Forelimb muscle (tissue), 1 donor: ENCODE measurements at regions not wholly inside any gene's neighbourhood (a gene's known extent, or its start where the extent isn't known, plus 50 kb on each side); places are given as distances from the start of the nearest gene placed in this dataset.
"Not testable (repeated sequence)": the region's sequence is repeated elsewhere in the genome, so short reads cannot be mapped to it uniquely, and the experiment has no call there.

Experiments used
- DNase-seq: peaks from one replicate; pipeline ENCODE4 v3.0.0-alpha.2; 2013; ENCODE audit warnings: low read depth

DNA sequence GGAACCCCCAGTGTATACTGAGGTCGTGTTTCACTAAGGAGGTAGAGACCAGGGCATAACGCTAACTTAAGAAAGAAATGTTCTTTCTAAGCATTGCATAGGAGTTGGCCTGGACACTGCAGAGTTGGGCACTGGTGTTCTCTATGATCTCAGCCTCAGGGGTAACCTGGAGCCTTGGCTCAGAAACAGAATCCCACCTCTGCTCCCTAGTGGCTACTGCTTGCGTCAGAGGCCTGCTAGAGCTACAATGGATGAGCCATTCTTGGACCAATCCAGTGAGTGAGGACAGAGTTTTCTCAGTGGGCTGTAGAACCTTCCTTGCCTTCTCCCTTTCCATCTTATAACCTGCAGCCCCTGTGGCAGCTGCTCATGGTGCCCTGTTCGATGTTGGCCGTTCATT is 324.4 kb upstream of the CELF4 start:
- no peak for DNase-seq

DNA sequence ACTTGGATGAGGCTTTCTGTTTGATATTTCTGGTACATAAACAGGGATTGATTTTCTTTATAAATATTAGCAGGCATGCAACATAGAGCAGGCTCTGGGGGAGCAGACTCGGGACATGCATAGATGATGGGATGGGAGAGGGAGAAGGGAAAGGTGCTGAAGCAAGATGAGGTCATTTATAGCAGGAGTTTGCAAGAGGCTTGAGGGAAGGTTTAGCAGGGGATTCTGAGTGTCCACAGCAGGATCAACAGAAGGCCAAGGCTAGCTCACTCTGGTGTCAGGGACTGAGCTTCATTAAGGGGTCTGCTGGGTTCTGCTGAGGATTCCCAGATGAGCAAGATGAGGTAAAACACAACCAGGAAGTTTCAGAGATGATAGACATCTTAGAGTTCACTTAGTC is 309.1 kb upstream of the CELF4 start:
- DNase-seq: no peak

DNA sequence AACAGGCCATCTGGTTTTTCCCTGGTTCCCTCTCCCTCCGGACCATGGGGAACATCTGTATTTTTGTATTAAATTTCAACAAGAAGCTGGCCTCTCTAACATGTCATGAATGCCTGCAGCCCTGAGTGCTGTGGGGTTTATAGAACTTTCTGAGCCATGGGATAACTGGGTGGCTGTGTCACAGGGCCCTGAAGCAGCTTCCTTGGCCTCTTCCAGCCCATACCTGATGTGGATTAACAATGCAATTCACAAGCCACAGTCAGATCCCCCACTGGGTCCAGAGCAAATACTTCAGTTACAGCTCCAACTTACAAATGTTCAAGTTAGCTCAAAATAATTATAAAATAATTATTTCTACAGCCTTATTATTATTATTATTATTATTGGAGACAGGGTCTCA is 307.8 kb upstream of the CELF4 start:
- no peak for DNase-seq

DNA sequence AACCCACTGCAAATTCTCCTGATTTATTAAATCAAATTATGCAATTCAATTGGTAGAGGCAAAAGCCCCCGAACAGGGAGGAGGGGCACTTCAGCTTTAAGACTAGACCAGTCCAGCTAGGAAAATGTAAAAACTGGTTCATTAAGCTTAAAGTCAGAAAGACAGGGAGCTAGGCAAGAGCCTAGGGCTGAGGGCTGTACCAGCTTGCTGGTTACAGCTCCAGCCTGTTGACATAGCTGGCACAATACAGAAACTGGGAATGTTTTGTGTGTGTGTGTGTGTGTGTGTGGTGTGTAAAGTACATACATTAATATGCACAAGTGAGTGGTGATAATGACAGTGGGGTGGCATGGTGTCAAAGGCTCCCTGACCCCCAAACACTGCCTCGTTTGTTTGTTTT is 307.0 kb upstream of the CELF4 start:
- no peak for DNase-seq

DNA sequence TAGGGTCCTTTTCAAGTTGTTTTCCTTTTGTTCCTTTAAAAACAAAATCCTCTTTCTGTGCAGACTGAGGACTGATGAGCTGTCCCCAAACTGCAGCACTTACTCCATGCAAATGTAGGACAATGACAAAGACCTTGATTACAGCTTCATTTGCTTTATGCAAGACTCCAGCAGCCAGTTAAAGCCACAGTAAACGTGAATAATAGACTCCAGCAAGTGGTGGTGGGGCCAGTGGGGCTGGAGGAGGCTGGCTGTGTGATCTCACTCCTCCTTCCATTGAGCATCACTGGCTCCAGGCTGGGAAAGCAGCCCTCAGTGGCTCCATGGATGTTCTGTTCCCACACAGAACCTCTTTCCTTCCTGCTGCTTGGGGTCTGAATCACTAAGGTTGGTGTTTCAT is 306.0 kb upstream of the CELF4 start:
- DNase-seq: no peak

DNA sequence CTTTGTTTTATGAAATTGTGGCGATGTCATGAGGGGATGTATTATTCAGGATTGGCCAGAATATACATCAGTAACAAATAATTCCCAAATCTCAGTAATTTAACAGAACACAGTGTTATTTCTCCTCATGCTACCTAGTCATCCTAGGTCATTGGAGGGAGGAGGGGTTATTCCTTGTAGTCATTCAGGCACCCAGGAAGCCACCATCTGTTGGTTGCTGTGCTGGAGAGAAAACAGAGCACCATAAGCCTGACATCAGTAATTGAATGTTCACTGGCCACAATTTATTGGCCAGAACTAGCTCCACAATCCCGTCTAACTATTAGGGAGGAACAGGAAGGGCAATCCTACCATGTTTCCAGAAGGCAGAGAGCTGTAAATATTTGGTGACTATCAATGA is 303.5 kb upstream of the CELF4 start:
- DNase-seq: no peak

DNA sequence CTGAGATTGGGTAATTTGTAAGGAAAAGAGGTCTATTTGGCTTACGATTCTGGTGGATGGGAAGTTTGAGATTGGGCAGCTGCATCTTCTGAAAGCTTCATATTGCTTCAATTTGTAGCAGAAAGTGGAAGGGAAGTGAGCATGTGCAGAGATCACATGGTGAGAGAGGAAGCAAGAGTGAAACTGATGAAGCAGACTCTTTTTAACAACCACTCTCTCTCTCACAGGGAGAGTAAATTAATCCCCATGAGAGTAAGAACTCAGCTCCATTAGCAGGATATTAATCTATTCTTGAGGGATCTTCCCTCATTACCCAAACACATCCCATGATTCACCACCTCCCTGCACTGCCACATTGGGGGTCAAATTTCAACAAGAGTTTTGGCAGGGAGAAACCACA is 298.5 kb upstream of the CELF4 start:
- DNase-seq: no peak

DNA sequence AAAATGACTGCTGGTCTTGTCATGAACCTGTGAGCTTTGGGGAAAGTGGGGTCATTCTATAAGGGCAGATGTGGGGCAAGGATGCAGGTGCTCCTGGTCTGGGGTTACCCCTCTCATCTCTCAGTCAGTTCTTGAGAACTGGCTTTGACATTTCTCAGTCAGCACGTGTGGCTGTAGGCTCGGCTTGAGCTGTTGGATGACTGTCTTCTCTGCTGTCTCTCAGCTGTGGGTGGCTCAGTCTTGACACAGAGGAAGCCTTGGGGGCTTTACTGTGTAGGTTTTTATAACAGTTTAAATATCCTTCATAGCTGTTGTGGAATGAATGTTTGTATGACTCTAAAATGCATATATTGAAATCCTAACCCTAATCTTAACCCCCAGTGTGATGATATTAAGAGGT is 296.4 kb upstream of the CELF4 start:
- DNase-seq: no peak

DNA sequence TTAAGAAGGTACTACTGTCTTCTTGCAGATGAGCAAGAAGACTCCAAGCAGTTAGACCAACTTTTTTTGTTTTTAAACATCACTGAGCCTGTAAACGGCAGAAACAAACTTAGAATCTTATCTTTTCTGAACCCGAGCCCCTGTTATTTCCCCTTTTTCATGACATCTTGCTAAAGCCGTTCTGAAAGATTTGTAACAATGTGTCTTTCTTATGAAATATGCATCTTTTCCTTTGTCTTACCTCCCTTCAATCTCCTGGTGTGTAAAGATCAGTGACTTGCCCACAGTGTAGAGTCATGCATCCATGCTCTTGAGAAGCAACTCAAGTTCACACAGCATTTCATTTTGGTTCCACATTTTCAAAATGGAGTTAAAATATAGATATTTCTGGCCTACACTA is 288.8 kb upstream of the CELF4 start:
- no peak for DNase-seq

DNA sequence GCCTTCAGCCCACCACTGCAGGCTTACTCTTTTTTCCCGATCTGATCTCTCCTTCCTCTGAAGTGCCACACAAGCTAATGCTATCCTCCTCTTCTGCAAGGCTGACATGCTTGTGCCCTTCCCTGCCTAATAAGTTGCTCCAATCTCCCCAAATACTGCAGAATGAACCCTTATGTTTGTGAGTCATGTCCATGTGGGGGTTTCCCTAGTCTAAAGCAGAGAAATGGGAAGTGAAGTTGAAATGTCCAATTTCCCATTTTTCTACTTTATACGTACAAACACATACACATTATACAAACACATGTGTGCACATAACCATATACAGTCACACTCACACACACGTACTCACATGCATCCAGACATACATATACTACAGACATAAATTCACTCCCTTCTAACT is 288.1 kb upstream of the CELF4 start:
- DNase-seq: no peak

DNA sequence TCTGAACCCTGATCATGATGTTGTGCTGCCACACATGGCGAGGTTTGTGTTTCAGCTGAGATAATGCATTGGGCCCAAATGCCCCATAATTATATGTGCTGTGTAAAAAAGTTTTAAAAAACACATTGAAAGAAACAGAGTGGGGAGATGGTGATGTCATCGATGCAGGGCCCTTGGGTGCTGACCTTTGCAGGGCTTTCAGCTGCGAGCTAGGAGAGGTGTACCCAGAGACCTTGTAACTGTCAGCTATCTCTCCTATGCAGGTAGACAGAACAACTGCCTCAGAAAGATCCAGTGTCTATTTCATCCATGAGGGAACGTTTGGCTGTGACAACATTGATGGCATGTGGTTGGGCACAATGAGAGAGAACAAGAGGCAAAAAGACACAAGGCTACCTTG is 286.9 kb upstream of the CELF4 start:
- no peak for DNase-seq

DNA sequence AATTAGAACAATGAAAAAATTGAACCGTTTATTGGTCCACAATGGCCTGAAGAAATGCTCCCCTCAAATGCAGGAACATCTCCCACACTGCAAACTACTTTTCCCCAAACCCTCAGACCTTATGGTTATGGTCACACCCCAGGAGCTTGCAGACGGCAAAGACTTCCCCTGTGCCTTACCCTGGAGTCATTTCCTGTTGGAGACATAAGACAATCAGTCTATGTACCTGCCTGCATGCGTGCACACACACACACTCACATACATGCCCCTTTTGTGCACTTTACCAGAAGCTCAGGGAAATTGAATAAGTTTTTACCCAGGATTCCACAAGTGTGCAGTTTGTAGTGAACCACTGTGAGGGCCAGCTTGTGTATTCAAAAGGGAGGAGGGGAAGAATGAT is 281.9 kb upstream of the CELF4 start:
- DNase-seq: no peak

DNA sequence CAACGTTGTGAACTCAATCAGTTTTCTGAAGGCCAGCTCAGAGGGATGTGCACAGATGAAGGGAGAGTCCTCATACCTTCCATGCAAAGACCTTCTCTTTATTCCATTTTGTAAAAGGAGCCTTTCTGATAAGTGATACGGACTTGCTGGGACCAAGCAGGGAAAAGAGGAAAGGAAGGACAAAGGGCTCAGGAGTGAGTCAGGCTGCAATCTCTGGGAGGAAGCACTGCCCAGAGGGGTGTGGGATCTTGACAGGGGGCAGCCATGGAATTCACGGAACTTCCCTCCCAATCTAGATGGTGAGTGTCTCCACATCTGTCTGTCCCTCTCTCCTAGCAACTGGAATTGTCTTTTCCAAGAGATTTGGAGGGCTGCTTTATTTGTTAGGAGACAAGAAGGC is 281.4 kb upstream of the CELF4 start:
- no peak for DNase-seq

DNA sequence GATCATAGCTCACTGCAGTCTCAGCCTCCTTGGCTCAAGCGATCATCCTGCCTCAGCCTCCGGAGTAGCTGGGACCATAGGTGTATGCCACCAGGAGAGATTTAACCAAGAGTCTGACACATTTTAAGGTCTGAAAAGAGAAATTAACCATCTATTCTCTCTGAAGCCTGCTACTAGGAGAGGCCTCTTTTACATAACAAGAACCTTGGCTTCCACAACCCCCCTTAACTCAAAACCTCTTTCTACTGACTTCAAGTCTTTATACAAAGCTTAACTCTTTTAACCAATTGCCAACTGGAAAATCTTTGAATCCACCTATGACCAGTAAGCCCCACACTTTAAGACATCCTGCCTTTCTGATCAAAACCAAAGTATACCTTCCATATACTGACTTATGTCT is 279.9 kb upstream of the CELF4 start:
- DNase-seq: no peak

DNA sequence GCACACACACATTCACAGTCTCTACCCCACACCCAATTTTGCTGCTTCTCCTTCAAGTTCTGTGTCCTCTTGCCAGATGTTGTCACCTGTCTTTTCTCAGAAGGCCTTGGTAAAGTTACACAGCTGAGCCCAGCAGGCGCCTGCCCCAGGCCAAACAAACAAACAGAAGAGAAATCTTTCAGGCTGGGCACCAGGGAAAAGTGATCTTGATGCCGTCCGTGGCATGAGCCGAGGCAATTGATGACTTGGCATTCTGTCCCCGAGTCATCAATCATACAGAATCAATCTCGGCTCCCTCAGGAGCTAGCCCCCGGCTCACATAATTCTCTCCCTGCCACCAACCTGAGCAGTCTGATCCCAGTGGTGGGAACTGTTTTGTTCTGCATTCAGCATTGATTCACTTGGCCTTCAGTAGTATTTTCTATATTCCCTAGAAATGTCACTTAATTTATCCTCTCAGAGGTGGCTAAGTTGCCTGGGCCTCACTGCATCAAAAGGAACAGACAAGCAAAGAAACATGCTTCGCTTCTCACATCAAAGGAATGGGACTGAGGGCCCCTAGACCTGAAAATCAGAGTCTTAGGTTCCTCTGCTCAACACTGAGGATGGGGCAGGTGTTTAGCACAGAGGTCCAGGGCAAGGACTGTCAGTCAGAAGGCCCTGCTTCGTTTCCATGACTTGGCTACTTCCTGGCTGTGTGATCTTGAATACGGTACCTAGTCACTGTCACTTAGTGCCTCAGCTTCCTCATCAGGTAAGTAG is 278.8 kb upstream of the CELF4 start:
- DNase-seq: no peak

DNA sequence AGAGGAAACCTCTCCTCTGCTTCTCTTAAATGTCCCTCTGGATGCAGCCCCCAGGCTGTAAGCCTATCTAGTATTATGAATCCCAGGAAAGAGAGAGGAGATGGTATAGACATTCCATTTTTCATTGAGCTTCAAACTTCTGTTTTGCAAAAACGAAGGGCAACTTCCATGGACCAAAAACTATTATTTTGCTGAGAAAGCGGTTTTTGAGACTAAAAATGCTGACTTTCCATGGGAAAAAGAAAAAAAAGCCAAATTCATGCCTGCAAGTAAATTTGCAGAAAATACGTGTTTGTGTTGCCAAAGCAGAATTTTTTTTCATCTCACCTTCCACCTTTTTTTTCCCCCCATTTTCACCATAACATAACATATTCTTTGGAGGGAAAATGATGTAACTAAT is 272.5 kb upstream of the CELF4 start:
- DNase-seq: no peak

DNA sequence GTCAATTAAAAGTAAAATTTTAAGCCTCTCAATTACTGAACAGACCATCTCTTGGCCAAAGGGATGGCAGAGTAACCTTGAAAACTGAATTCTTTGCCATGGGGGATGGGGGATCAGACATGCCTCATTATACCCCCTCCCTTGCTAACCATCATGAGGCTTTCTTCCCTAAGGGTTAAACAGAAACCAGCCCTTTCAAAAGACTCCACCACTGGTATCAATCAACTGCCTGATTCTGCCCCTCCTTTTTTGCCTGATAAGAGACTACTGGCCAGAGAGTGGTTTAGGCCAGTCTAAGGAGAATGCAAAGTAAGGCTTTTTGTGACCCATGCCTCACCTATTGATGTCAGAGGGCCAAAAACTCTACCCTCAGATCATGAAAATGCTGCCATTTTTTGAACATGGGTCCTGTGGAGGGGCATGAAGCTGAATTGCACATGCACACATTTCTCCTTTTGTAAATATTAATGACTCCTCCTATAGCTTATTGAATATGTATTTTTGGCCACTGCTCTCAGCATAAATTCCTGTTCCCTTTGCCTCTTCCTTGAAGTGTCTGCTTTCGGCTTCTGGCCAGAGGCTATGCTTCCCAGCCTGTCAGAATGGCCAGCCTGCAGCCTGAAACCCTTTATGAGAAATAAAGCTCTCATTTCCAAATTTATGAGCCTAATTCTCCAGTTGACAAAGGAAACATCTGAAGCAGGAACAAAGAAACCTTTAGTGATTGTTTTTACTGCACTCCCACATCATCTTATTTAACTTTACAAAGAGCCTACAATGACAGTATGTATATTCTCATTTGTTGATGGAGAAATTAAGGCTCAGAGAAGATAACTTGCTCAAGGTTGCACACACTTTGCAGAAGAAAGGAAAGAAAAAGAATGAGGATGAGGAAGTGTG is 270.7 kb upstream of the CELF4 start:
- no peak for DNase-seq

DNA sequence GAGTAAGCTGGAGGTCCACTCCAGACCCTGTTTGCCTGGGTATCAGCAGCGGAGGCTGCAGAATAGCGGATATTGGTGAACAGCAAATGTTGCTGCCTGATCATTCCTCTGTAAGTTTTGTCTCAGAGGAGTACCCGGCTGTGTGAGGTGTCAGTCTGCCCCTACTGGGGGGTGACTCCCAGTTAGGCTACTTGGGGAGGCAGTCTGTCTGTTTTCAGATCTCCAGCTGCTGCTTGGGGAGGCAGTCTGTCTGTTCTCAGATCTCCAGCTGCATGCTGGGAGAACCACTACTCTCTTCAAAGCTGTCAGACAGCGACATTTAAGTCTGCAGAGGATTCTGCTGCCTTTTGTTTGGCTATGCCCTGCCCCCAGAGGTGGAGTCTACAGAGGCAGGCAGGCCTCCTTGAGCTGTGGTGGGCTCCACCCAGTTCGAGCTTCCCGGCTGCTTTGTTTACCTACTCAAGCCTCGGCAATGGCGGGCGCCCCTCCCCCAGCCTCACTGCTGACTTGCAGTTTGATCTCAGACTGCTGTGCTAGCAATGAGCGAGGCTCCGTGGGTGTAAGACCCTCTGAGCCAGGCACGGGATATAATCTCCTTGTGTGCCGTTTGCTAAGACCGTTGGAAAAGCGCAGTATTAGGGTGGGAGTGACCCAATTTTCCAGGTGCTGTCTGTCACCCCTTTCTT is 266.6 kb upstream of the CELF4 start:
- DNase-seq: not testable (repeated sequence)

DNA sequence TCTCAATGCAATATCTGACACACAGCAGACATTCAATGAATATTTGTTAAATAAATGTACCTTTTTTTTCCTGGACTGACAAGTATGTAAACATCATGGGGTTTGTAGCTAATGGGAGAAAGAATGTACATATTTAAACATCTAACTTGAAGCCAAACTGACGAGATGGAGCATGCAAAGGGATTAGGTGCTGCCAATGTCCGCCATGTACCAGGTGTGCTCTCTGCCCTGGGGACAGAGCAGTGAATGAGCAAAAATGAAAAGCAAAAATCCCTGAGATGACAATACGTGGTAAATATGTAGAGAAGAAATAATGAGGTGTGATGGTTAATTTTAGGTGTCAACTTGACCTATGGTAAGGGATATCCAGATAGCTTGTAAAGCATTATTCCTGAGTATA is 247.4 kb upstream of the CELF4 start:
- no peak for DNase-seq

DNA sequence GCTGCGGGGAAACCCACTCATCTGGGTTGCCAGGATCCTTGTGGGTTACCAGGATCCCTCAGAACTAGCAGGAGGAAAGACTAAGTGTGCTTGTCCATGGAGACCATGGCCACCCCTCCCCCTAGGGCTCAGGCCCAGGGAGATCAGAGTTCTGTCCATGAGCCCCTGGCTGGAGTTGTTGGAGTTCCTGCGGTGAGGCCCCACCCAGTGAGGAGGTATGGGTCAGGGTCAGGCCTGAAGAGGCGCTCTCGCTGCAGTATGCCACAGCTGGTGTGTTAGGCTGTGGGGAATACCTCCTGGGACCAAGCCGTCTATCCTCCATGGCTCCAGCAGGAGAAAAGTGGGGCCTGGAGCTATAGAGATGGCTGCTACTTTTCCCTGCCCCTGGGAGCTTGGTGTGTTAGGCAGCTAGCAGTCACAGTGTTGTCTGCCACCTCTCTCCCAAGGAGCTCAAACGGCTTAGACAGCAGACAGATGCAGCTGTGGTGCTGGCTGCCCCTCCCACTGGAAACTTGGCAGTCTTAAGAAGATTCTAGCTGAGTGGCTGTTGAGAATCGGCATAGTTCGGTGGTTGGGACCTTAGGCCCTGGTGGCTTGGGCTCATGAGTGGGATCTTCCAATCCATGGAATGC is 240.3 kb upstream of the CELF4 start:
- DNase-seq: no peak

DNA sequence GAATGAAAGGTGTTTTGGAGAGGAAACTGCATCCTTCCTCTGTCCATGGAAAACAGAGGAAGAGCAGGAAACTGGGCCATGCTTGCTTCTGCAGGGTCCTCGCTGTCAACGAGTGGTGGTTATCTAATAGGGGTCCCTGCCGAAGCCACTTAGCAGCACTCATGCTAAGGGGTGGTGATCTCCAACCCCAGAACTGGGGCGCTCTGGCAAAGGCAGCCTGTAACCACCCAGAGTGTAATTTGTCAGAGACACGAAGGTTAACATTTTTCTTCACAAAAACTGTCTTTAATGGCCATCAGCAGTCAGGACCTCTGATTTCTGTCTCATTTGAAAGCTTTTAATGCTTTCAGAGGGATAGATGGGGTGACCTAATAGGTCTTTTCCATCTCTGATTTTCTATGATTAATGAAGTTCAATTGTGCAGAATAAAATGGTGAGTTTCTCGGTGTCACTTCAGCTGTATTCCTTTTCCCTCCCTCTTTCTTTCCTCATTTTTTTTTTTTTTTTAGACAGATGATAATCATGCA is 231.3 kb upstream of the CELF4 start:
- no peak for DNase-seq

DNA sequence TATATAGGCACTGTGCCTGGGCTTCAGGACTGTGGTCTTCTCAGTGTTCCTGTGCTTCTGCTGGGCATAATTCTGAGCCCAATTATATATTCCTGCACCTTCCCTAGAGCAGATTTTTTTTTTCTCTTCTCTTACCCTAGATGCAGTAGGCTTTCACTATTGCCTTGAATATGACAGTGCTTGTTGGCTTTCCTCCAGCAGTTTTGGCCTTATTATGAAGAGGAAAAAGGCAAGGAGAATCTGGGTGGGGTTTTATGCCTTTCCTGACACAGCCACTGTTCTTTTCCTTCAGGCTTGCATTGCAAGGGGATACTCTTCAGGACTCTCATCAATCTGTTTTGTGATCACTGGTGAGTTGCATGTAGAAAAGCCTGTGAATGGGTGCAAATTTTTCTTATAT is 221.9 kb upstream of the CELF4 start:
- DNase-seq: no peak
